HG03520 (cell line): ENCODE measurements at regions not wholly inside any gene's neighbourhood (a gene's known extent, or its start where the extent isn't known, plus 50 kb on each side); places are given as distances from the start of the nearest gene placed in this dataset.
"Not testable (repeated sequence)": the region's sequence is repeated elsewhere in the genome, so short reads cannot be mapped to it uniquely, and the experiment has no call there.

Experiments used
- ATAC-seq: cut with Tn5 transposase; IDR thresholded peaks from one replicate; pipeline ENCODE4 v1.9.1; 2021; ENCODE audit warnings: mild to moderate bottlenecking, moderate library complexity; ENCODE audit not compliant: unreplicated experiment

- ATAC-seq, result no peak
These were observed 91.8 kb upstream of the F13A1 start for GRCh38 chr6:6412221-6412620.

- no peak for ATAC-seq
These were observed 92.2 kb upstream of the F13A1 start for GRCh38 chr6:6412700-6413099.

GRCh38 chr6:6414931-6415330, 94.5 kb upstream of the F13A1 start:
- no peak for ATAC-seq

- no peak for ATAC-seq
These were observed 97.0 kb upstream of the F13A1 start for GRCh38 chr6:6417475-6417874.

GRCh38 chr6:6418421-6418820, 98.0 kb upstream of the F13A1 start:
- no peak for ATAC-seq

- no peak for ATAC-seq
These were observed 99.6 kb upstream of the F13A1 start for GRCh38 chr6:6420107-6420506.

- ATAC-seq, result no peak
These were observed 113.7 kb upstream of the F13A1 start for GRCh38 chr6:6434151-6434550.

GRCh38 chr6:6434723-6435122, 114.3 kb upstream of the F13A1 start:
- ATAC-seq, result no peak

GRCh38 chr6:6436366-6436765, 115.9 kb upstream of the F13A1 start:
- no peak for ATAC-seq

- ATAC-seq, result no peak
These were observed 116.5 kb upstream of the F13A1 start for GRCh38 chr6:6436946-6437345.

GRCh38 chr6:6438286-6438685, 117.8 kb upstream of the F13A1 start:
- ATAC-seq, result no peak

- ATAC-seq, result no peak
These were observed 119.3 kb upstream of the F13A1 start for GRCh38 chr6:6439778-6440177.

GRCh38 chr6:6452002-6452401, 131.5 kb upstream of the F13A1 start:
- no peak for ATAC-seq

- ATAC-seq, result no peak
These were observed 132.7 kb upstream of the F13A1 start for GRCh38 chr6:6453186-6453585.

- ATAC-seq, result no peak
These were observed 133.2 kb upstream of the LY86 start for GRCh38 chr6:6455272-6455671.

GRCh38 chr6:6458172-6458571, 130.3 kb upstream of the LY86 start:
- no peak for ATAC-seq

- not testable (repeated sequence) for ATAC-seq
These were observed 128.6 kb upstream of the LY86 start for GRCh38 chr6:6459963-6460362.

GRCh38 chr6:6460416-6460815, 128.1 kb upstream of the LY86 start:
- ATAC-seq, result no peak

- no peak for ATAC-seq
These were observed 127.4 kb upstream of the LY86 start for GRCh38 chr6:6461138-6461537.

- ATAC-seq, result no peak
These were observed 121.4 kb upstream of the LY86 start for GRCh38 chr6:6466967-6467761.

GRCh38 chr6:6469074-6469473, 119.4 kb upstream of the LY86 start:
- ATAC-seq, result no peak

- ATAC-seq, result no peak
These were observed 118.4 kb upstream of the LY86 start for GRCh38 chr6:6470123-6470522.

- ATAC-seq, result no peak
These were observed 117.2 kb upstream of the LY86 start for GRCh38 chr6:6471276-6471675.
